Lower leg skin (tissue), 4 donors: ENCODE measurements at regions not wholly inside any gene's neighbourhood (a gene's known extent, or its start where the extent isn't known, plus 50 kb on each side); places are given as distances from the start of the nearest gene placed in this dataset.

Experiments
- DNase-seq, 2 donors: peaks; one replicate each; pipeline ENCODE4 v3.0.0-alpha.2; 2019; ENCODE audit warnings: low spot score in 2 of 2
- H3K4me3 ChIP-seq: fragments of 200-600 bp; sonication (generic); 2 replicates; pipeline ENCODE4 v1.5.1; 2017; ENCODE audit warnings: mild to moderate bottlenecking, low read depth; ENCODE audit not compliant: poor library complexity, severe bottlenecking
- POLR2A ChIP-seq, 2 donors: fragments of 450-650 bp; IDR thresholded peaks; one replicate each; pipeline ENCODE4 v1.6.1; 2016 to 2017; ENCODE audit warnings: antibody characterized with exemption in 2 of 2, mild to moderate bottlenecking in 1 of 2, moderate library complexity in 1 of 2
- WGBS, 2 donors: methylation state at CpG; one replicate each; pipeline ENCODE4 v1.1.5; 2018; 5-methylcytosine and 5-hydroxymethylcytosine counted together
- intact Hi-C: fragments of 100-400 bp; cut with DNase I; formaldehyde crosslinking; loops from one replicate; pipeline ENCODE4 v1.15.0; 2023; ENCODE audit warnings: low total_unique reads
- TF ChIP-seq, protein P1 (sequence below), 3 donors: fragments of 450-650 bp; IDR thresholded peaks; one replicate each; pipeline ENCODE4 v1.5.1; 2016; ENCODE audit warnings: antibody characterized with exemption in 3 of 3, mild to moderate bottlenecking in 3 of 3, moderate library complexity in 2 of 3

DNA sequence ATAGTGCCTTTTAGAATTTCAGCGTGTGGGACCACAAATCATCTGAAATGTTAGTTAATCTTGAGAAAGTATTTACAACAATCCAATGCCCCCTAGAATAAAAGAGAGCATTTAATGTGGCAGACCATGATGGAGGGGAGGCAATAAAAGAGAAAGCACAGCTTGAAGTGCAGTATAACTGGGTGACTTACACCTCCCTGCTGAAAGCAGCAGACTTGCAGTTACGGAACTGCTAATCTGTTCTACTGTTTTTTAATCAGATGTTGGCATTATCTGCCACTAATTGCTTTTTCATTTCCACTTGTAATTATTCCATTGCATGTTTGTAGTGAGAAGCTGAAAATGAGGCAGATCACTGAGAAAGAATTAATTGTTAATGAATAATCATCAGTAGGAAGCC, 130.5 kb upstream of the ITGA4 start:
- H3K4me3 ChIP-seq = no peak overlapping the region
- no peak for DNase-seq
- TF ChIP-seq POLR2A (IDR thresholded peaks at IDR 0.05) = no peak
- TF ChIP-seq, protein P1, sequence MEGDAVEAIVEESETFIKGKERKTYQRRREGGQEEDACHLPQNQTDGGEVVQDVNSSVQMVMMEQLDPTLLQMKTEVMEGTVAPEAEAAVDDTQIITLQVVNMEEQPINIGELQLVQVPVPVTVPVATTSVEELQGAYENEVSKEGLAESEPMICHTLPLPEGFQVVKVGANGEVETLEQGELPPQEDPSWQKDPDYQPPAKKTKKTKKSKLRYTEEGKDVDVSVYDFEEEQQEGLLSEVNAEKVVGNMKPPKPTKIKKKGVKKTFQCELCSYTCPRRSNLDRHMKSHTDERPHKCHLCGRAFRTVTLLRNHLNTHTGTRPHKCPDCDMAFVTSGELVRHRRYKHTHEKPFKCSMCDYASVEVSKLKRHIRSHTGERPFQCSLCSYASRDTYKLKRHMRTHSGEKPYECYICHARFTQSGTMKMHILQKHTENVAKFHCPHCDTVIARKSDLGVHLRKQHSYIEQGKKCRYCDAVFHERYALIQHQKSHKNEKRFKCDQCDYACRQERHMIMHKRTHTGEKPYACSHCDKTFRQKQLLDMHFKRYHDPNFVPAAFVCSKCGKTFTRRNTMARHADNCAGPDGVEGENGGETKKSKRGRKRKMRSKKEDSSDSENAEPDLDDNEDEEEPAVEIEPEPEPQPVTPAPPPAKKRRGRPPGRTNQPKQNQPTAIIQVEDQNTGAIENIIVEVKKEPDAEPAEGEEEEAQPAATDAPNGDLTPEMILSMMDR (IDR thresholded peaks at IDR 0.05) = no peak
- intact Hi-C loops = no loop called here
- 75 to 77% methylated on average over 2 of the region's 2 CpGs for WGBS, 2 donors

DNA sequence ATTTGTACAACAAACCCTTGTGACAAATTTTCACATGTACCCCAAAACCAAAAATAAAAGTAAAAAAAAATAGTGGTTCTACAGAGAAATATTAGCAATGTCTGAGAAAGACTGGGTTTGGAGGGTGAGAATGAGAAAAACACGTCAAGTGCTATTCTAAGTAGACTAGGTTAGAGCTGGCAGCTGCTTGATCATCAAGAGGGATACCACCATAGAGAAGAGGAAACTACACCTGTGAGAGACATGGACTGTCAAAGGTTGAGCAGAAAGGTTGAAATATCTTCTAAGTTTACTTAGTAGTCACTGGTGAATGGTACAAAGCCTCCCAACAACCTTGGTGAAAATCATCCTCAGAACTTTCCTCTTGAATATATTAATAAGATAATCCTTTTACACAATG, 126.9 kb upstream of the ITGA4 start:
- DNase-seq = no peak
- WGBS, 2 donors = 91 to 92% methylated on average over 1 of the region's 1 CpG
- H3K4me3 ChIP-seq = no peak overlapping the region
- TF ChIP-seq, protein P1 (IDR thresholded peaks at IDR 0.05) = no peak
- no peak for TF ChIP-seq POLR2A (IDR thresholded peaks at IDR 0.05)
- intact Hi-C loops = no loop called here

DNA sequence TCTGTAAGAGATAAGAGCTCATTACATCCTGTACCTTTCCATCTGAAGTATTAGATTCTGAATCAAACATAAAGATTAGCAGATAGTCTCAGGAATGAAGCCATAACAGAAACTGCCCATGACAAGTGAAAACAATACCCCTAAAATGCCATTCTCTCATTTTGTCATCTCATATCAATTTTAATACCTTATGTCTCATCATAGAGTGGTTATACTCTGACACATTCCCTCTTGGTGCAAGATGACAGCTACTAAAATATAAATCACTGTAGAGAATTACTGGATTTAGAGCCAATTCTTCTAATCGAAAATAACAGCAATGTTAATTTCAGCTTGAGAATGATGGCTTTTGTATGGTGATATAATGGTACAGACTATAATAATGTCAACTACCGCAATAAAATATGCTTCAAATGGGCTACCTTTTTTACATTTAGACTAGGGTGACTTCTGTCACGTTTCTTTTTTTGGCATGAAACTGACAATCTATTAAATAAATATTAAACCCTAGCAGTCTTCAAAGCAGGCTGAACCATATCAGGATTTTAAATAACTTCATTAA, 125.1 kb upstream of the ITGA4 start:
- intact Hi-C loops = no loop called here
- TF ChIP-seq POLR2A (IDR thresholded peaks at IDR 0.05) = no peak
- TF ChIP-seq, protein P1 (IDR thresholded peaks at IDR 0.05) = no peak
- DNase-seq = no peak
- WGBS, 2 donors = 57 to 58% methylated on average over 3 of the region's 3 CpGs
- H3K4me3 ChIP-seq = no peak overlapping the region

DNA sequence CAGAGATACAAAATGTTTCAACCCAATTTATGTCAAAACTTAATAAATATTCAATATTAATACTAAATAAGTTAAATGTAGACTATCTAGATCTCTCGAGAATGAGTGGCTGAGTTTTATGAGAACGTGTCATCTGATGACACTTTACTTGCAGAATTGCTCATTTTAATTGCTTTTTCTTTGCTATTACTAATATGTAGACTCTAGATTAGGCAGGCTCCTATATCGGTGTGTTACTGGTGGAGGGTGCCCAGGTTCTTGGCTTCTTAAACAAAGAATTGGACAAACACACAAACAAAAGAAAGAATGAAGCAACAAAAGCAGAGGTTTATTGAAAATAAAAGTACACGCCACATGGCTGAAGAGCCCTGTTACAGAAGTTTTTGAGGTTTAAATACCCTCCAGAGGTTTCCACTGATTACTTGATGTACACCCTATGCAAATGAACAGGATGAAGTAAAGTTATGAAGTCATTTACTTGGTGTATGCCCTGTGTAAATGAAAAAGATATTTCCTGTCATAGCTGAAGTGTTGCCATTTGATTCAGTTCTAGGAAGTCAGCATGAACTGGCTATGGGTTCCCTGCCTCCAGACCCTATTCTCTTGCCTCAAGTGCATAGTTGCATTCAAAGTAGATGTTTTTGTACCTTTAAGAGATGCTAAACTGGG, 122.9 kb upstream of the ITGA4 start:
- no peak for TF ChIP-seq POLR2A (IDR thresholded peaks at IDR 0.05)
- TF ChIP-seq, protein P1 (IDR thresholded peaks at IDR 0.05) = no peak
- intact Hi-C loops = no loop called here
- WGBS, 2 donors = 89 to 90% methylated on average over 4 of the region's 4 CpGs

DNA sequence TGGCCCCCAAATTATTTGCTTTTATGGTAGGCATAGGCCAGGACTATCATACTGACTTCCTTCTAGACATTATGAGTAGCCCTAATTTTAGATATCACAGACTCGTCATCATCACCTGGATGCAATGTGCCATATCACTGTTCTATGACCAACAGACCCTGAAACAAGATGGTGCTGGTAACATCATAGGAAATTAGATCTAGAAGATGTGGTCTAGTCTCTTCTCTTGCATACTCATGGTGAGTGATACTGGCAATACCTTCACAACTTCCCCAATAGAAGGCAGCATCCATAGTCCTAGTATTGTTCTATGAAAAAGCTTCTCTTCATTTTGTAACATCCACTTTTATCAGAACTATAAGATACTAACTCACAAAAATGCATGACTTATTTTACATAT, 116.3 kb upstream of the ITGA4 start:
- DNase-seq = no peak
- intact Hi-C loops = no loop called here
- WGBS, 2 donors = 87 to 97% methylated on average over 1 of the region's 1 CpG
- TF ChIP-seq, protein P1 (IDR thresholded peaks at IDR 0.05) = no peak
- TF ChIP-seq POLR2A (IDR thresholded peaks at IDR 0.05) = no peak
- no peak overlapping the region for H3K4me3 ChIP-seq

More for the DNA sequence above, 122.9 kb upstream of the ITGA4 start:
- DNase-seq = no peak
- no peak overlapping the region for H3K4me3 ChIP-seq
